DOHH2 (cell line): ENCODE measurements at regions not wholly inside any gene's neighbourhood (a gene's known extent, or its start where the extent isn't known, plus 50 kb on each side); places are given as distances from the start of the nearest gene placed in this dataset.
"Not testable (repeated sequence)": the region's sequence is repeated elsewhere in the genome, so short reads cannot be mapped to it uniquely, and the experiment has no call there.

Source experiments
- EZH2phosphoT487 ChIP-seq: fragments of 200-600 bp; sonication (generic); IDR thresholded peaks from 2 replicates; pipeline ENCODE4 v1.6.1; 2017; ENCODE audit warnings: borderline replicate concordance, mild to moderate bottlenecking, antibody characterized with exemption, low read length, moderate library complexity, mixed read lengths
- TF ChIP-seq, protein P1 (sequence below): fragments of 200-600 bp; sonication (generic); IDR thresholded peaks from one replicate; pipeline ENCODE4 v1.5.1; 2014; ENCODE audit warnings: antibody characterized with exemption, mild to moderate bottlenecking, low read depth, low read length; ENCODE audit not compliant: poor library complexity, severe bottlenecking

DNA sequence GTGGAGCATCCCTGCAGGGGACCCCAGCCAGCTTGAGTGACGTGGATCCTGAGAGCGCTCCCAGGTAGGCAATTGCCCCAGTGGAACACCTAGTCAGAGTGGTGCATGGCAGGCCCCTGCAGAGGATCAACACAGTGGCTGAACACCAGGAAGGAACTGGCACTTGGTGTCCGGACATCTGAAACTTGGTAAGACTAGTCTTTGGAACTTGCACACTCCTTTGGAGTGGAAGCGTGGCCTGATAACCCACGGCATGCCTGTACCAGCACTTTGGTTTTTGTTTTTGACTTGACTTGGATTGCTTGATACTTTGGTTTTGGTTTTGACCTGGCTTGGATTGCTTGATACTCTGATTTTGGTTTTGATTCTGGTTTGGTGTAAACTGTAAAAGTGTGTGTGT lies 69.9 kb upstream of the RAP1B start:
- TF ChIP-seq, protein P1, sequence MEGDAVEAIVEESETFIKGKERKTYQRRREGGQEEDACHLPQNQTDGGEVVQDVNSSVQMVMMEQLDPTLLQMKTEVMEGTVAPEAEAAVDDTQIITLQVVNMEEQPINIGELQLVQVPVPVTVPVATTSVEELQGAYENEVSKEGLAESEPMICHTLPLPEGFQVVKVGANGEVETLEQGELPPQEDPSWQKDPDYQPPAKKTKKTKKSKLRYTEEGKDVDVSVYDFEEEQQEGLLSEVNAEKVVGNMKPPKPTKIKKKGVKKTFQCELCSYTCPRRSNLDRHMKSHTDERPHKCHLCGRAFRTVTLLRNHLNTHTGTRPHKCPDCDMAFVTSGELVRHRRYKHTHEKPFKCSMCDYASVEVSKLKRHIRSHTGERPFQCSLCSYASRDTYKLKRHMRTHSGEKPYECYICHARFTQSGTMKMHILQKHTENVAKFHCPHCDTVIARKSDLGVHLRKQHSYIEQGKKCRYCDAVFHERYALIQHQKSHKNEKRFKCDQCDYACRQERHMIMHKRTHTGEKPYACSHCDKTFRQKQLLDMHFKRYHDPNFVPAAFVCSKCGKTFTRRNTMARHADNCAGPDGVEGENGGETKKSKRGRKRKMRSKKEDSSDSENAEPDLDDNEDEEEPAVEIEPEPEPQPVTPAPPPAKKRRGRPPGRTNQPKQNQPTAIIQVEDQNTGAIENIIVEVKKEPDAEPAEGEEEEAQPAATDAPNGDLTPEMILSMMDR: not testable (repeated sequence)
- not testable (repeated sequence) for TF ChIP-seq EZH2phosphoT487
